RCC 7860 (cell line): ENCODE measurements at regions not wholly inside any gene's neighbourhood (a gene's known extent, or its start where the extent isn't known, plus 50 kb on each side); places are given as distances from the start of the nearest gene placed in this dataset.
"Not testable (repeated sequence)": the region's sequence is repeated elsewhere in the genome, so short reads cannot be mapped to it uniquely, and the experiment has no call there.

Experiments used
- DNase-seq: peaks from one replicate; pipeline ENCODE4 v3.0.0-alpha.2; 2015; ENCODE audit warnings: low spot score
- FAIRE-seq: peaks from 2 replicates; lab custom pipeline; 2012; peaks lifted over from hg19 to GRCh38; lab: Jason Lieb, UNC

- no peak for FAIRE-seq
- DNase-seq = no peak
These were observed 1198.2 kb upstream of the AUTS2 start for GRCh38 chr7:68399991-68400590.

DNA sequence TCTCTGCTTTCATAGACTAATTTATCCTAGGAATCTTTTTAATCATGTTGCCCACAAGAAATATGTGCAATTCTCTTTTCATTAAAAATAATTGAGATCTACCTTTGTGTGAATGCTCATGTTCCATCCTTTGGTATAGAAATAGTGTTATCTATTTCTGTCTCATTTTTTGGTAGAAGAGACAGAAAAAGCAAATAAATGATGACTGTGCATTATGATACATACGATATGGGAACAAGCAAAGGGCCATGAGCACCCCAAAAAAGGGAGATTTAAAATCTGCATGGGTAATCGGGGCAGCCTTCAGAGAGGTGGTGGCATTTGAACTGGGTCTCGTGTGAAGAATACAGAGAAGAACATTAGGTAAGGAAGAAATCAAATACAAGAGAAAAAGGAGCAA, 1197.5 kb upstream of the AUTS2 start:
- DNase-seq = no peak
- FAIRE-seq = no peak

DNA sequence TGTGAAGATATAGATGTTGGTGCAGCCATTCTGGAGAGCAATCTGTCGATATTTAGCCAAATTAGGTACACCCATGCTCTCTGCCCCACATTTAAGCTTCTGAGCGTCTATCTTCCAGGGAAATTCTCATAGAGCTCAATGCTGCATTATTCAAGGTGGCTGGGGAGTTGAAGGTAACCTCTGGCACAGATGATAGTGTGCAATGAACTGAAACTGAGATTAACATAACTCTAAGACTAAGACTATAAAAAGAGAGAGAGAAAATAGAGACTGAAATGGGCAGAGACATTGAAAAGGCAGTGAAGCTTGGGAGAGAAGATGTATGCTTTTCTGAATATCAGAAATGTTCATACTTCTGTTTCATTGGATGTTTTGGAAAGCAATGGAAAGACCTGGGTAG, 1197.0 kb upstream of the AUTS2 start:
- DNase-seq (no peak), FAIRE-seq (no peak)

- no peak for FAIRE-seq
These were observed 1191.8 kb upstream of the AUTS2 start for GRCh38 chr7:68406480-68406879.

GRCh38 chr7:68407460-68407859, 1190.8 kb upstream of the AUTS2 start:
- DNase-seq = no peak
- no peak for FAIRE-seq

More at GRCh38 chr7:68406480-68406879, 1191.8 kb upstream of the AUTS2 start:
- no peak for DNase-seq

DNA sequence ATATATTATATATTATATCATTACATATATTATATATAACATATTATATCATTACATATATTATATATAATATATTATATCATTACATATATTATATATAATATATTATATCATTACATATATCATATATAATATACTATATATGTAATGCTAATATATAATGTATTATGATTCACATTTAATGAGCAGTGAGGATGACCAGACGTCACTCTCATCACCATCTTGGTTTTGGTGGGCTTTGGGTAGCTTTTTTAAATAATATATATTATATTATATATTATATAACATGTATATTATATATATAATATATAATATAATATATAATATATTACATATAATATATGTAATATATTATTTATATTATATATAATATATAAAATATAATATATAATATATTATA, 1189.4 kb upstream of the AUTS2 start:
- FAIRE-seq (no peak), DNase-seq (no peak)

DNA sequence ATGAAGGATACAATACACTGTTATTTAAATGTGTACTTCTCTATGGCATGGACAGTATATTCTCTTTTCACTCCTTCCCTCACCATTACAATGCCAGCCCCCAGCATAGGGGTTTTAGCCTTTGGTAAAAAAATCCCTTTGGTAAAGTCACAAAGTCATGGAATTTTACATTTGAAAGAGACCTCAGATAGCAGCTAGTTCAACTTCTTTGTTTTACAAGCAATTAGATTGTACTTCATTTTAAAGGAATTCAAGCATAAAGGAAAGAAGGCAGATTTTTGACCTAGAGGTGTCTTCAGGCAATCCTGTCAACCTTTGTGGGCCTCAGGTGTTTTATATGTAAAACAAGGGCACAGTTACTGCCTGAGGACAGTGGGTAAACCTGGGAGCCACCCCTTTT, 1188.4 kb upstream of the AUTS2 start:
- DNase-seq (no peak), FAIRE-seq (no peak)

DNA sequence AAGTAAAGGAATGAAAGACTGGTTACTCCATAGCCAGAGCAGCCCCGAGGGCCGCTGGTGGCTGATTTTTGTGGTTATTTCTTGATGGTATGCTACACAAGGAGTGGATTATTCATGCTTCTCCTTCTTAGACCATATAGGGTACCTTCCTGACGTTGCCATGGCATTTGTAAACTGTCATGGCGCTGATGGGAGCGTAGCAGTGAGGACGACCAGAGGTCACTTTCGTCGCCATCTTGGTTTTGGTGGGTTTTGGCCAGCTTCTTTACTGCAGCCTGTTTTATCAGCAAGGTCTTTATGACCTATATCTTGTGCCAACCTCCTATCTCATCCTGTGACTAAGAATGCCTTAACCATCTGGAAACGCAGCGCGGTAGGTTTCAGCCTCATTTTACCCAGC, 1187.6 kb upstream of the AUTS2 start:
- DNase-seq, FAIRE-seq: not testable (repeated sequence)

DNA sequence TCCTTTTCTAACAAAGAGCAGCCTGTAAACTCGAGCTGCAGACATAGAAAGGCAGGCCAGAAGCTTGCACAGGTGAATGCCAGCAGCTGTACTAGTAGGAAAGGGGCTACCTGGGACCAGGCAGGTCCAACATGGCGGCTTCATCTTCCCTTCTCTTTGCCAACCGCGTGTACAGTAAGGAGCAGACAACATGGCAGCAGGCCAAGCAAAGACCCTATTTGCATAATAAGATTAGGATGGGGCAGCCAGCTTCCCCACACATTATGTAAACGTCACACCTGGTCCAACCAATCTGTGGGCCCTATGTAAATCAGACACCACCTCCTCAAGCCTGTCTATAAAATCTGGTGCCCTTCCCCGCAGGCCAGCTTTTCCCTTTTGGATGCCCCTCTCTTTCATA, 1186.5 kb upstream of the AUTS2 start:
- no peak for DNase-seq

GRCh38 chr7:68414631-68415425, 1183.4 kb upstream of the AUTS2 start:
- FAIRE-seq = no peak
- DNase-seq = no peak

More for the DNA sequence above, 1186.5 kb upstream of the AUTS2 start:
- no peak for FAIRE-seq

- DNase-seq = no peak
- no peak for FAIRE-seq
These were observed 1181.3 kb upstream of the AUTS2 start for GRCh38 chr7:68417002-68417401.

DNA sequence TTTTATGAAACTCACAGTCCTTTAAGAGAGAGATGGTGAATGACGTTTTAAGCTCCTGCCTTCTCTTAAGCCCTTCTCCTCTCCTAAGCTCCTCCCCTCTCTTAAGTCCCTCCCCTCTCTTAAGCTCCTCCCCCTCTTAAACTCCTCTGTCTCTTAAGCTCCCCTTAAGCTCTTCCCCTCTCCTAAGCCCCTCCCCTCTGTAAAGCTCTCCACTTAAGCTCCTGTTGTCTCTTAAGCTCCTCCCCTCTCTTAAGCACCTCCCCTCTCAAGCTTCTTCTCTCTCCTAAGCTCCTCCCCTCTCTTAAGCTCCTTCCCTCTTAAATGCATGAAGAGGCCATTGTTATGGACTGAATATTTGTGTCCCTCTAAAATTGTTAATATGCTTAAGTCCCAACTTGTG, 1180.6 kb upstream of the AUTS2 start:
- no peak for FAIRE-seq
- no peak for DNase-seq

GRCh38 chr7:68420342-68421192, 1177.7 kb upstream of the AUTS2 start:
- no peak for DNase-seq
- FAIRE-seq = no peak

GRCh38 chr7:68421712-68422111, 1176.6 kb upstream of the AUTS2 start:
- no peak for DNase-seq
- no peak for FAIRE-seq

DNA sequence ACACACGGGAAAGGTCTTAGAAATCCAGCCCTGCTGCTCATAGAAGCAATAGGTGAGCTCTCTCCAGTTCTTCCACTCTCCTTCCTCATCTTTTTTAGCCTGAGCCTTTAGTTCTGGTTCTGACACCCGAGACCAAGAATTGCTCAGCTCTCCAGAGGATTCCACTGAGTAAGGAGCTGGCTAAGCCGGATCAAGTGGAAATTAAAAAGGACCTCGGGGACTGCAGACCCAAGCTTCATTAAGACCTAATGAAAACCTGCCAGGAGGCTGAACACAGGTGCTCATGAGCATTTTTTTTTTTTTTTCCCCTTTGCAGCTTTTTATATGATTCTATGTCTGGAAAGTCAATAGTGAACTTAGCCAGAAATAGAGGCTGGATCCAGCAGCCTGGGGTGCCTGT, 1176.0 kb upstream of the AUTS2 start:
- DNase-seq (no peak), FAIRE-seq (no peak)

DNA sequence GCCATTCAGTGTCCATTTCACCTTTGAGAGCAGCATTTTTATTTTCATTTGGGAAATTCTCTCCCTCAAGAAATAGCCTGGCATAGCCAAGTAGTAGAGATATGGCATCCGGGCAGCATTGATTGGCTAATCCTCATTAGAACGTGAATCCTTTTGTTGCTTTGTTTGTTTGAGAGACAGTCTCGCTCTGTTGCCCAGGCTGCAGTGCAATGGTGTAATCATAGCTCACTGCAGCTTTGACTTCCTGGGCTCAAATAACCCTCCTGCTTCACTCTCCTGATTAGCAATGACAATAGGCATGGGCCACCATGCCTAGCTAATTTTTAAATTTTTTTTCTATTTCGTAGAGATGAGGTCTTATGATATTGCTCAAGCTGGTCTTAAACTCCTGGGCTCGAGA, 1174.9 kb upstream of the AUTS2 start:
- DNase-seq = no peak
- no peak for FAIRE-seq

GRCh38 chr7:68424658-68425297, 1173.5 kb upstream of the AUTS2 start:
- FAIRE-seq (no peak), DNase-seq (no peak)

DNA sequence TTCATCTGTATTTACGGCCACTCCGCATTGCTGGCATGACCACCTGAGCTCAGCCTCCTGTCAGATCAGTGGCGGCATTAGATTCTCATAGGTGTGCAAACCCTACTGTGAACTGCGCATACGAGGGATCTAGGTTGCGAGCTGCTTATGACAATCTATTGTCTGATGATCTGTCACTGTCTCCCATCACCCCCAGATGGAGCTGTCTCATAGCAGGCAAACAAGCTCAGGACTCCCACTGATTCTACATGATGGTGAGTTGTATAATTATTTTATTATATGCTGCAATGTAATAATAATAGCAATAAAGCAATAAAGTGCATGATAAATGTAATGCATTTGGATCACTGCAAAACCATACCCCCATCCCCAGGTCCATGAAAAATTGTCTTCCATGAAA, 1172.9 kb upstream of the AUTS2 start:
- FAIRE-seq (no peak), DNase-seq (no peak)

DNA sequence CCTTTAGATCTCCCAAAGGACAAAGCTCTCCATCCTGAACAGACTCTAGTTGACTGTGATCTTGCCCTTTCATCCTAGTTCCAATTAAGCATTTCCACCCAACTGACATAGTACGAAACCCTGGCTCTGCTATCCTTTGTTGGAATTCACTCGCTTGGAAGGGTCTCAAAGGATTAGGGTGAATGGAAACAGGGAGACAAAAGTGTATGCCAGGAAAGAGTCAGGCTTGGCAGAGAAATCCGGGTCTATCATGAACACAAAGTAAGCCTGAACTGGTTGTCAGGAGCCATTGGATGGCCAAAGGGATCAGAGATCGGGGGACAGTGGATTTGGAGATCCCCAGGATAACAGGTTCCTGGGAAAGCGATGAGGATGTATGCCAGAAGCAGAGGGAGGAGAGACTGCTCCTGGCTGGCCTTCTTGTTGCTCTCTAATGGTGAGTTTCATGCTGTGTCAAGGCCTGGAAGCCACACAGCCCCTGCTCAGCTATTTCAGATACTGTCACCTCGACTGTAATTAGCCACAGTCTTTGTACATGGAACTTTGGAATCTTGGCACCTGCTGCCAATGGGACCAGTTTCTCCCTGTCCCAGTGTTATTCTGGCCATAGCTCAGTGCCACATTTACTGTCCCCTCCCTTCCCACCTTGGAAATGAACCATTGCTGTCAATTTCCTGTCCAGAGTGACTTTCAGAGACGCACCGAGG, 1168.7 kb upstream of the AUTS2 start:
- DNase-seq (no peak), FAIRE-seq (no peak)

DNA sequence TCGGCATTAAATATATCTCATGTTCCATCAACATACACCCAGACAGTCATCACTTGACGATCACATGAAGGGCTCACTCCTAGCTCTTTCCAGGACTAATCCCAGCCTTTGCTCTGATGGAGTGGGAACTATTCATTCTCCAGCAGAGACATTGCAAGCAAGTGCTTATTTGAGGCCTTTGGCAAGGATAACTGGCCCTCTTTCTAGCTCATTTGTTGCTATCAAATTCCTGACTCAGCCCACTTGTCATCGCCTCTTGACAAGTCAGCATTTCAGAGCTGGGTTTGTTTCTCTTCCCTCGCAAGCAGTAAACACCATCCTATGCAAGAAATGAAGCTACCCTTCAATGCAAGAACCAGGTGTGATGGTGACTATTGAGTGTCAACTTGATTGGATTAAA, 1165.7 kb upstream of the AUTS2 start:
- no peak for FAIRE-seq
- no peak for DNase-seq
